DOHH2 (cell line): ENCODE measurements at regions not wholly inside any gene's neighbourhood (a gene's known extent, or its start where the extent isn't known, plus 50 kb on each side); places are given as distances from the start of the nearest gene placed in this dataset.

Experiments used
- EZH2phosphoT487 ChIP-seq: fragments of 200-600 bp; sonication (generic); IDR thresholded peaks from 2 replicates; pipeline ENCODE4 v1.6.1; 2017; ENCODE audit warnings: borderline replicate concordance, mild to moderate bottlenecking, antibody characterized with exemption, low read length, moderate library complexity, mixed read lengths
- TF ChIP-seq, protein P1 (sequence below): fragments of 200-600 bp; sonication (generic); IDR thresholded peaks from one replicate; pipeline ENCODE4 v1.5.1; 2014; ENCODE audit warnings: antibody characterized with exemption, mild to moderate bottlenecking, low read depth, low read length; ENCODE audit not compliant: poor library complexity, severe bottlenecking

DNA sequence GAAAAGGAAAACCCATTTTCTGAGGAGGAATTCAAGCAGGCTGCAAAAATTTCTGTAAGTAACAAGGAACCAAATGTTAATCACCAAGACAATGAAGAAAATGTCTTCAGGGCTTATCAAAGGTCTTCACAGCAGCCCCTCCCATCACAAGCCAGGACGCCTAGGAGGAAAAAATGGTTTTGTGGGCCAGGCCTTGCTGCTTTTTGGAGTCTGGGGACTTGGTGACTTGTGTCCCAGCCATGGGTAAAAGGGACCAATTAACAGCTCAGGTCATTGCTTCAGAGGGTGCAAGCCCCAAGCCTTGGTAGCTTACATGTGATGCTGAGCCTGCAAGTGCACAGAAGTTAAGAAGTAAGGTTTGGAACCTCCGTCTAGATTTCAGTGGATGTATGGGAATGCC, 55.7 kb upstream of the FOXP2 start:
- TF ChIP-seq, protein P1, sequence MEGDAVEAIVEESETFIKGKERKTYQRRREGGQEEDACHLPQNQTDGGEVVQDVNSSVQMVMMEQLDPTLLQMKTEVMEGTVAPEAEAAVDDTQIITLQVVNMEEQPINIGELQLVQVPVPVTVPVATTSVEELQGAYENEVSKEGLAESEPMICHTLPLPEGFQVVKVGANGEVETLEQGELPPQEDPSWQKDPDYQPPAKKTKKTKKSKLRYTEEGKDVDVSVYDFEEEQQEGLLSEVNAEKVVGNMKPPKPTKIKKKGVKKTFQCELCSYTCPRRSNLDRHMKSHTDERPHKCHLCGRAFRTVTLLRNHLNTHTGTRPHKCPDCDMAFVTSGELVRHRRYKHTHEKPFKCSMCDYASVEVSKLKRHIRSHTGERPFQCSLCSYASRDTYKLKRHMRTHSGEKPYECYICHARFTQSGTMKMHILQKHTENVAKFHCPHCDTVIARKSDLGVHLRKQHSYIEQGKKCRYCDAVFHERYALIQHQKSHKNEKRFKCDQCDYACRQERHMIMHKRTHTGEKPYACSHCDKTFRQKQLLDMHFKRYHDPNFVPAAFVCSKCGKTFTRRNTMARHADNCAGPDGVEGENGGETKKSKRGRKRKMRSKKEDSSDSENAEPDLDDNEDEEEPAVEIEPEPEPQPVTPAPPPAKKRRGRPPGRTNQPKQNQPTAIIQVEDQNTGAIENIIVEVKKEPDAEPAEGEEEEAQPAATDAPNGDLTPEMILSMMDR = no peak
- no peak for TF ChIP-seq EZH2phosphoT487
